Epithelial cell of esophagus (primary cell): ENCODE measurements at regions not wholly inside any gene's neighbourhood (a gene's known extent, or its start where the extent isn't known, plus 50 kb on each side); places are given as distances from the start of the nearest gene placed in this dataset.
A peak's percentile ranks its signal among the peaks of the same experiment; 100 is the strongest.

Experiments
- DNase-seq: peaks from one replicate; pipeline ENCODE4 v3.0.0; 2010; ENCODE audit warnings: low read depth
- H3K4me3 ChIP-seq: 2 replicates; pipeline ENCODE4 v1.5.1; 2011; ENCODE audit warnings: mild to moderate bottlenecking, low read length, control low read depth
- TF ChIP-seq, protein P1 (sequence below): IDR thresholded peaks from 2 replicates; pipeline ENCODE4 v1.5.1; 2011; ENCODE audit warnings: low read depth, mild to moderate bottlenecking, low read length, control low read depth, inconsistent platforms; ENCODE audit not compliant: insufficient read depth; ENCODE audit errors: missing control alignments

DNA sequence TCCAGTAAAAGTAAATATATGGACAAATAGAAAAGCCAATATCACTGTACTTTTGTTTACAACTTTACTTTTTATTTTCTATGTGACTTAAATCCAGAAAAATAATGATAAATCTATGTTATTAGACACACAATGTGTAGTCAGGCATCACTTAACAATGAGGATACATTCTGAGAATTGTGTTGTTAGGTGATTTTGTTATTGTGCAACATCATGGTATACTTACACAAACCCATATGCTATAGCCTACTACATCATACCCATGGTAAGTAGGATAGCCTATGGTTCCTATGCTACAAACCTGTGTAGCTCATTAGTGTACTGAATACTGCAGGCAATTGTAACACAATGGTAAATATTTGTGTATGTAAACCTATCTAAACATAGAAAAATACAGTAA lies 781.7 kb upstream of the GHITM start:
- TF ChIP-seq, protein P1, sequence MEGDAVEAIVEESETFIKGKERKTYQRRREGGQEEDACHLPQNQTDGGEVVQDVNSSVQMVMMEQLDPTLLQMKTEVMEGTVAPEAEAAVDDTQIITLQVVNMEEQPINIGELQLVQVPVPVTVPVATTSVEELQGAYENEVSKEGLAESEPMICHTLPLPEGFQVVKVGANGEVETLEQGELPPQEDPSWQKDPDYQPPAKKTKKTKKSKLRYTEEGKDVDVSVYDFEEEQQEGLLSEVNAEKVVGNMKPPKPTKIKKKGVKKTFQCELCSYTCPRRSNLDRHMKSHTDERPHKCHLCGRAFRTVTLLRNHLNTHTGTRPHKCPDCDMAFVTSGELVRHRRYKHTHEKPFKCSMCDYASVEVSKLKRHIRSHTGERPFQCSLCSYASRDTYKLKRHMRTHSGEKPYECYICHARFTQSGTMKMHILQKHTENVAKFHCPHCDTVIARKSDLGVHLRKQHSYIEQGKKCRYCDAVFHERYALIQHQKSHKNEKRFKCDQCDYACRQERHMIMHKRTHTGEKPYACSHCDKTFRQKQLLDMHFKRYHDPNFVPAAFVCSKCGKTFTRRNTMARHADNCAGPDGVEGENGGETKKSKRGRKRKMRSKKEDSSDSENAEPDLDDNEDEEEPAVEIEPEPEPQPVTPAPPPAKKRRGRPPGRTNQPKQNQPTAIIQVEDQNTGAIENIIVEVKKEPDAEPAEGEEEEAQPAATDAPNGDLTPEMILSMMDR = no peak
- DNase-seq = peak; percentile 4
- no peak overlapping the region for H3K4me3 ChIP-seq

DNA sequence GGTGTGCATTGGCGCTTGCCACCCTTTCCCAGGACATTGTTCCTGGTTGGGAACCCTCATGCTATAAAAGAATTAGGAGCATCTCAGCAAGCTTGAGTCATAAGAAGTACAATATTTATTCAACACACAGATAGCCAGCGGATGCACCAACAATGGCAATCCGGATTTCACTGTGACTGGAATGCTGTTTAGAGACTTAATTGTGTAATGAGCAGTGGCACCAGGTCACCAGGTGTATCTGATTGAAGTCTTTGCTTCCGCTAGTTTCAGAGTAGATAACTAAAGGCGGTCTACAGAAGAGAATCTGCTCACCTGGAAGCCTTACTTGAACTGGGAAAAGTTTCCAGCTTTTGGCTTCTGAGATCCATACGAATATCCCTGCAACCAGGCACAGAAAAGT lies 772.3 kb upstream of the GHITM start:
- no peak for DNase-seq
- H3K4me3 ChIP-seq = no peak overlapping the region
- TF ChIP-seq, protein P1 = no peak

DNA sequence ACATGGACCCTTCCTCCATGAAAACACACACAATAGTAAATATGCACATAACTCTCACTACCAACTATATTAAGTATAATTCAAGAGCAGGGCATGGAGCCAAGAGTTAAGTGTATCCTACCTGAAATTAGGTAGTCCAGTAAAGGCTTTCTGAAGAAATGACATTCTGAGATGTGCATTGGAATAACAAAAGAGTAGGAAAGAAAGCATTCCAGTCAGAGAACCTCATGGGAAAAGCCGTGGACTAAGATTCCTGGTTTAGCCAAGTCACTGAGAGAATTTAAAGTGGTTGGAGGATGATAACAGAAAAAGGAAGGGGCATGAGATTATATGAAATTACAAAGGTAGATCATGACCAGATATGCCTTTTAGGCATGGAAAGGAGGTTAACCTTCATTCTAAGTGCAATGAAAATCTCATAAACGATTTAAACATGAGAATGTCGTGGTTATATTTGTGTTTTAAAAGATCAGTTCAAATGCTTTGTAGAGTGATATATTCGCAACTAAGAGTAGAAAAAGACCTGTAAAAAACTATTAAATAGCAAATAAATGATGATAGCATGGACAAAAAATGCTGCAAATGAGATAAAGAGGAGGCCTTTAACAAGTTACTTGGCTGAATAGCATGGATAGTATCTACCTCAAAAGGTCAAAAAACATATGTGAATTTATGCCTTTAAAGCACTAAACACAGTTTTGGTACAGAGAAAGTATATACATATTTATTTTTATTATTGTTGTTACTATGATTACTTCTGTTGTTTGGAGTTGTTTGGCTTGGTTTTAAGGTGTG lies 767.4 kb upstream of the GHITM start:
- TF ChIP-seq, protein P1 = no peak
- H3K4me3 ChIP-seq = no peak overlapping the region
- DNase-seq = no peak

DNA sequence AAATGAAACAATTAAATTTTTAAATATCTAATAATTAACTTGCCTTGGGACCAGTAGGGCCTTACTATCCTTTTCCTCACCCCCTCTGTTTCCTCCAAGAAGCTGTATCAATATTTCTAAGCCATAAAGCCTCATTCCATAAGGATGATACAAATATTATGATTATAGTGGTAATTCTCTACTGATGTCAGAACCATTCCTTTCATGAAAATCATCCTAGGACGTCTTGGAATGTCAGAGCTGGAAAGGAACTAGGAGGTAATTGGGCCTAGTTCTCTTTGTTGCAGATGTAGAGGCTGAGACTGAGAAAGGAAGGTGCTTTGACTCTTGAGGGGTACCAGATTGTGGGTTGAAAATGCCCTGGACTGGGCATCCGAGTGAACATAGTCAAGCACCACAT lies 766.7 kb upstream of the GHITM start:
- TF ChIP-seq, protein P1 = no peak
- no peak overlapping the region for H3K4me3 ChIP-seq
- DNase-seq = no peak

DNA sequence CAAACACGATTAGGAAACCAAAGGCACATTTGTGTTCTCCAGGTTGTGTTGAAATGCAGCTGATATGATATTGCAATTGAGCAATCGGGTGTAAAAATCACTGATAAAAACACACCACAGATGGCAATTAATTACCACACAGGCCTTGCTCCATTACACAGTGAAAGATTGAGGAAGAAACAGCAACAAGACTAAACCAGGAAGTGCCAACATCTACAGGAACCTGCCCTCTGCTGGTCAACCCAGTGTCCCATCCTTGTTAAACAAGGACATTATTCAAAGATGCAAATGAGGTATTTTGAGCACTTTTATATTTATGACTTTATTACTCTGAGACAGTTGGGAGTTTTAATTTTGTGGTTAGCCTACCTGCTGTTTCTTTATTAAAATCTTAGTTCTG lies 765.6 kb upstream of the GHITM start:
- H3K4me3 ChIP-seq = no peak overlapping the region
- TF ChIP-seq, protein P1 = peak; percentile 74
- peak; percentile 60 for DNase-seq

DNA sequence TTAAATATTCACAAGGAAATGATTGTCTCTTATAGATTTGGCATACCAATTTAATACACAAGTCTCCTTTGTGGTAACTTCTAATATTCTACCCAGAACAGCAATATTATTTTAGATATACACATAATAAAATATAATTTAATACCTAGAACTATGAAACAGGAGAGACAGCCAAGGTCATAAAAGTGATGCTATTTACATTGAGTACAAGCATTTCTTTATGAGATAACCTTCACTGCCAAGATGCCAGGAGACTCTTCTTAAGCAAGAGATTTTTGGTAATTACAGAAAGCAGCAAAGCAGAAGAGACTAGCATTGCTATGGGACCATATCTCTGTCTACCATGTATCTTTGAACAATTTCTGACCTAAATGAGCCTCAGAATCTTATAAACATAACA lies 764.6 kb upstream of the GHITM start:
- TF ChIP-seq, protein P1 = no peak
- no peak for DNase-seq
- H3K4me3 ChIP-seq = no peak overlapping the region

DNA sequence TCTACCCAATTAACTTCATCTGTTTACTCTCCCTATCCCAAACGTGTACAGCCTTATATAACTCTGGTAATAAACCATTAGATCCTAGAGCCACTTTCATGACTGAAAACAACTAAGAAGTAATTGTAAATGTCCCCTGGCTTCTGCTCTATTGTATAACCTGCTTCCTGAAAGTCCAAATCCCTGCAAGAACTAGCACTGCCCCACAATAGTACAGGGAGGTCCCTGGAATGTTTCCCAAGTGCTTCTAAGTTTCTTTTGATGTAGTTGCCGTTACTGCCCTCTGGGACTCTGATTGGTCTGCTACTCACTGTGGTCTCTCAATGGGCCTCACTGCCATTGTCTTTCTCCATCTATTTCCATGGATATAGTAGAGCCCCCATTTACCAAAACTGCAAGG lies 764.0 kb upstream of the GHITM start:
- DNase-seq = no peak
- TF ChIP-seq, protein P1 = no peak
- no peak overlapping the region for H3K4me3 ChIP-seq
